HepG2 (cell line): ENCODE measurements at regions not wholly inside any gene's neighbourhood (a gene's known extent, or its start where the extent isn't known, plus 50 kb on each side); places are given as distances from the start of the nearest gene placed in this dataset.
A peak's percentile ranks its signal among the peaks of the same experiment; 100 is the strongest.

Source experiments
- ATAC-seq: fragments of 200-7000 bp; cut with Tn5 transposase; 3 replicates; pipeline ENCODE4 v1.9.1; 2020; ENCODE audit warnings: mild to moderate bottlenecking, moderate library complexity
- BruUV-seq: library from RNA; stranded (reverse); fragments of 400-500 nt; replicated peaks from 2 replicates; lab custom pipeline; 2021; lab: Mats Ljungman, UMichigan
- CTCF ChIA-PET: fragments of 300-600 bp; formaldehyde crosslinking; extraction: SDS; loops from one replicate; lab custom pipeline; 2021; ENCODE audit warnings: low total read pairs, inconsistent platforms, low intra/inter-chr PET ratio; lab: Yijun Ruan, JAX
- POLR2A ChIA-PET: fragments of 350-600 bp; sonication (Branson Sonifier 250); formaldehyde crosslinking; loops from one replicate; lab custom pipeline; 2020; ENCODE audit warnings: antibody characterized with exemption, inconsistent platforms; lab: Yijun Ruan, JAX
- DNase-seq: peaks from one replicate; pipeline ENCODE4 v3.0.0-alpha.2; 2015; ENCODE audit warnings: low spot score
- FAIRE-seq: peaks from 3 replicates; lab custom pipeline; 2011; peaks lifted over from hg19 to GRCh38; lab: Jason Lieb, UNC
- H2AFZ ChIP-seq: one replicate; pipeline ENCODE4 v1.6.1; 2011; ENCODE audit warnings: low read length, inconsistent platforms
- H3K27ac ChIP-seq: fragments of 300-600 bp; 3 replicates; pipeline ENCODE4 v1.8.0; 2011; ENCODE audit warnings: mixed run types, mild to moderate bottlenecking, mixed read lengths, low read length, inconsistent platforms; ENCODE audit not compliant: insufficient read depth; ENCODE audit errors: extremely low read length
- H3K27me3 ChIP-seq, 2 experiments: fragments of 200-600 bp in 1 of 2; 2 replicates in 1 of 2; 3 replicates in 1 of 2; pipeline versions ENCODE4 v1.6.0 to v1.8.0; 2011; ENCODE audit warnings: low read length in 2 of 2, mild to moderate bottlenecking in 2 of 2, moderate library complexity in 2 of 2, inconsistent platforms in 1 of 2; ENCODE audit not compliant: insufficient read depth in 2 of 2, control insufficient read depth in 1 of 2
- H3K36me3 ChIP-seq, 2 experiments: fragments of 200-600 bp in 1 of 2; replicated peaks in 1 of 2; 2 replicates in 1 of 2; 3 replicates in 1 of 2; pipeline versions ENCODE4 v1.5.1 to v1.8.0; 2011; ENCODE audit warnings: low read length in 2 of 2, inconsistent platforms in 1 of 2; ENCODE audit not compliant: insufficient read depth in 2 of 2, control insufficient read depth in 1 of 2
- H3K4me1 ChIP-seq: 2 replicates; pipeline ENCODE4 v1.5.1; 2012; ENCODE audit warnings: low read length, inconsistent platforms; ENCODE audit not compliant: insufficient read depth
- H3K4me2 ChIP-seq: 2 replicates; pipeline ENCODE4 v1.6.0; 2011; ENCODE audit warnings: low read depth, low read length, inconsistent platforms
- H3K4me3 ChIP-seq, 3 experiments: fragments of 200-600 bp in 1 of 3; sonication (generic), shearing (Covaris generic) in 1 of 3; replicated peaks in 1 of 3; 2 replicates each; pipeline ENCODE4 v1.5.1; 2011 to 2016; ENCODE audit warnings: low read length in 3 of 3, inconsistent platforms in 2 of 3, low read depth in 2 of 3, mild to moderate bottlenecking in 2 of 3, control low read depth in 1 of 3, mixed read lengths in 1 of 3; ENCODE audit not compliant: insufficient read depth in 1 of 3
- H3K79me2 ChIP-seq: one replicate; pipeline ENCODE4 v1.6.1; 2011; ENCODE audit warnings: low read length, inconsistent platforms; ENCODE audit not compliant: insufficient read depth
- H3K9ac ChIP-seq: 2 replicates; pipeline ENCODE4 v1.6.0; 2011; ENCODE audit warnings: mild to moderate bottlenecking, low read depth, low read length, inconsistent platforms; ENCODE audit not compliant: insufficient read depth
- H3K9me3 ChIP-seq: 2 replicates; pipeline ENCODE4 v1.5.1; 2012; ENCODE audit warnings: mild to moderate bottlenecking, low read length
- H4K20me1 ChIP-seq: 2 replicates; pipeline ENCODE4 v1.6.0; 2011; ENCODE audit warnings: inconsistent platforms, mild to moderate bottlenecking, low read length, moderate library complexity; ENCODE audit not compliant: insufficient read depth
- AKAP8 ChIP-seq: sonication (generic); formaldehyde crosslinking; IDR thresholded peaks from 2 replicates; pipeline ENCODE4 v1.5.1; 2020; ENCODE audit warnings: mild to moderate bottlenecking, missing genetic modification reagents
- CTCF ChIP-seq: sonication (generic); formaldehyde crosslinking; IDR thresholded peaks from 2 replicates; pipeline ENCODE4 v1.5.0; 2020; ENCODE audit warnings: mild to moderate bottlenecking, missing genetic modification reagents, moderate library complexity
- E2F2 ChIP-seq: sonication (generic); formaldehyde crosslinking; IDR thresholded peaks from 2 replicates; pipeline ENCODE4 v1.4.0; 2020; ENCODE audit warnings: missing genetic modification reagents, borderline replicate concordance
- ELF1 ChIP-seq: sonication (generic); formaldehyde crosslinking; IDR thresholded peaks from 2 replicates; pipeline ENCODE4 v1.4.0; 2020; ENCODE audit warnings: missing genetic modification reagents
- ESRRA ChIP-seq: sonication (generic); formaldehyde crosslinking; IDR thresholded peaks from 2 replicates; pipeline ENCODE4 v1.5.1; 2020; ENCODE audit warnings: mild to moderate bottlenecking, low read depth, missing genetic modification reagents
- FOXA3 ChIP-seq: IDR thresholded peaks from 2 replicates; pipeline ENCODE4 v1.6.1; 2016; ENCODE audit warnings: missing genetic modification reagents, missing compliant biosample characterization
- FOXJ3 ChIP-seq: sonication (generic); formaldehyde crosslinking; IDR thresholded peaks from 2 replicates; pipeline ENCODE4 v1.4.0; 2020; ENCODE audit warnings: missing genetic modification reagents, mild to moderate bottlenecking, borderline replicate concordance
- HIVEP1 ChIP-seq: sonication (generic); formaldehyde crosslinking; IDR thresholded peaks from 2 replicates; pipeline ENCODE4 v1.4.0; 2020; ENCODE audit warnings: mild to moderate bottlenecking, missing genetic modification reagents
- HOXA3 ChIP-seq: sonication (generic); formaldehyde crosslinking; IDR thresholded peaks from 2 replicates; pipeline ENCODE4 v1.5.0; 2020; ENCODE audit warnings: missing genetic modification reagents
- IKZF5 ChIP-seq: IDR thresholded peaks from 2 replicates; pipeline ENCODE4 v1.6.1; 2018; ENCODE audit warnings: missing genetic modification reagents, mild to moderate bottlenecking, missing compliant biosample characterization
- MED13 ChIP-seq: sonication (generic); formaldehyde crosslinking; IDR thresholded peaks from 2 replicates; pipeline ENCODE4 v1.5.0; 2020; ENCODE audit warnings: missing genetic modification reagents
- NCOA2 ChIP-seq: sonication (generic); formaldehyde crosslinking; IDR thresholded peaks from 2 replicates; pipeline ENCODE4 v1.8.0; 2022; ENCODE audit warnings: inconsistent platforms
- RARA ChIP-seq: IDR thresholded peaks from 2 replicates; pipeline ENCODE4 v1.6.1; 2016; ENCODE audit warnings: missing genetic modification reagents, missing compliant biosample characterization
- RXRA ChIP-seq: sonication (generic); formaldehyde crosslinking; IDR thresholded peaks from 2 replicates; pipeline ENCODE4 v1.5.1; 2020; ENCODE audit warnings: missing genetic modification reagents
- YEATS2 ChIP-seq: sonication (generic); formaldehyde crosslinking; IDR thresholded peaks from 2 replicates; pipeline ENCODE4 v1.4.0; 2020; ENCODE audit warnings: missing genetic modification reagents, borderline replicate concordance
- ZNF274 ChIP-seq: sonication (generic); formaldehyde crosslinking; IDR thresholded peaks from 2 replicates; pipeline ENCODE4 v1.5.1; 2020; ENCODE audit warnings: mild to moderate bottlenecking, missing genetic modification reagents
- ZNF275 ChIP-seq: sonication (generic); formaldehyde crosslinking; IDR thresholded peaks from 2 replicates; pipeline ENCODE4 v1.8.0; 2022; ENCODE audit warnings: missing genetic modification reagents, mild to moderate bottlenecking, inconsistent platforms, borderline replicate concordance
- ZNF784 ChIP-seq: sonication (generic); formaldehyde crosslinking; IDR thresholded peaks from 2 replicates; pipeline ENCODE4 v1.5.1; 2020; ENCODE audit warnings: missing genetic modification reagents, mild to moderate bottlenecking, borderline replicate concordance
- ZNF788 ChIP-seq: sonication (generic); formaldehyde crosslinking; IDR thresholded peaks from 2 replicates; pipeline ENCODE4 v1.5.0; 2020; ENCODE audit warnings: mild to moderate bottlenecking, missing genetic modification reagents, borderline replicate concordance
- ZNF883 ChIP-seq: sonication (generic); formaldehyde crosslinking; IDR thresholded peaks from 2 replicates; pipeline ENCODE4 v1.5.1; 2020; ENCODE audit warnings: mild to moderate bottlenecking, missing genetic modification reagents; ENCODE audit errors: not compliant biosample characterization
- WGBS: methylation state at CpG from one replicate; pipeline ENCODE4 v1.1.6; 2017; ENCODE audit warnings: low lambda C conversion rate; 5-methylcytosine and 5-hydroxymethylcytosine counted together
- in situ Hi-C: cut with HindIII; loops from 2 replicates; pipeline ENCODE4 v1.10.0; 2017; ENCODE audit warnings: low pct_unique_long_range_greater_than_20kb; ENCODE audit not compliant: extremely low pct_ligation_motif_present
- intact Hi-C: fragments of 100-400 bp; cut with micrococcal nuclease; formaldehyde crosslinking; loops from one replicate; pipeline ENCODE4 v1.10.0; 2022; ENCODE audit not compliant: unreplicated experiment

- no peak for DNase-seq
- no peaks in the 10 kb centered on the region for H3K79me2 ChIP-seq
- peaks cover 36% of the 10 kb centered on the region for H3K4me1 ChIP-seq
- H3K36me3 ChIP-seq: no peaks in the 10 kb centered on the region
- 12% methylated on average over 10 of the region's 11 CpGs for WGBS
- no peak overlapping the region for H2AFZ ChIP-seq
- CTCF ChIA-PET: no interaction called here
- no peak overlapping the region; a peak in 1 of 6 replicates for H3K4me3 ChIP-seq
- no peaks in the 10 kb centered on the region; a peak in 1 of 5 replicates for H3K27me3 ChIP-seq
- no peak overlapping the region for H3K9ac ChIP-seq
- ATAC-seq: peak; percentile 28
- BruUV-seq: no TSS peak
- POLR2A ChIA-PET: no interaction called here
- no peaks in the 10 kb centered on the region for H3K9me3 ChIP-seq
- H3K27ac ChIP-seq: no peak overlapping the region
- H4K20me1 ChIP-seq: no peaks in the 10 kb centered on the region
- intact Hi-C loops (no loop called here), in situ Hi-C loops (no loop called here)
- peak overlapping the region; percentile 10 for H3K4me2 ChIP-seq
- peak; percentile 43 for FAIRE-seq
- TF ChIP-seq IKZF5 (CRISPR knock-in tag): 0 out of 2 replicates have a peak, but pooled peaks have one; percentile 15
- TF ChIP-seq ZNF275 (CRISPR knock-in tag): 0 out of 2 replicates have a peak, but pooled peaks have one; percentile 26
- TF ChIP-seq FOXJ3: 0 out of 2 replicates have a peak, but pooled peaks have one; percentile 19
- no peak for TF ChIP-seq MED13 (CRISPR knock-in tag)
- peak; percentile 38; the same call in 1 of the 2 replicates for TF ChIP-seq CTCF (CRISPR knock-in tag)
- TF ChIP-seq FOXA3 (CRISPR knock-in tag): peak; percentile 30; the same call in 1 of the 2 replicates
- peak; percentile 23; the same call in 1 of the 2 replicates for TF ChIP-seq NCOA2 (CRISPR knock-in tag)
- no peak for TF ChIP-seq YEATS2 (CRISPR knock-in tag)
- TF ChIP-seq HIVEP1: peak; percentile 30; the same call in 1 of the 2 replicates
- peak; percentile 44; the same call in 1 of the 2 replicates for TF ChIP-seq HOXA3
- TF ChIP-seq ZNF274: 0 out of 2 replicates have a peak, but pooled peaks have one; percentile 71
- TF ChIP-seq ZNF788 (CRISPR knock-in tag): 0 out of 2 replicates have a peak, but pooled peaks have one; percentile 42
- no peak for TF ChIP-seq AKAP8 (CRISPR knock-in tag)
- TF ChIP-seq RARA (CRISPR knock-in tag): peak; percentile 49; the same call in 1 of the 2 replicates
- TF ChIP-seq ZNF784: no peak
- 0 out of 2 replicates have a peak, but pooled peaks have one; percentile 20 for TF ChIP-seq ESRRA (CRISPR knock-in tag)
- TF ChIP-seq RXRA (CRISPR knock-in tag): peak; percentile 78; the same call in 1 of the 2 replicates
- TF ChIP-seq ELF1 (CRISPR knock-in tag): no peak
- TF ChIP-seq ZNF883 (CRISPR knock-in tag): peak; percentile 18
- TF ChIP-seq E2F2 (CRISPR knock-in tag): no peak
Observed at GRCh38 chr6:6971369-6971768, 136.4 kb upstream of the RREB1 start.
